Retina (tissue), 1 donor: ENCODE measurements at regions not wholly inside any gene's neighbourhood (a gene's known extent, or its start where the extent isn't known, plus 50 kb on each side); places are given as distances from the start of the nearest gene placed in this dataset.

Experiments
- DNase-seq: peaks from one replicate; pipeline ENCODE4 v3.0.0-alpha.2; 2016

- no peak for DNase-seq
These were observed 179.5 kb downstream of the TFAP2A start for GRCh38 chr6:10235344-10235743.

DNA sequence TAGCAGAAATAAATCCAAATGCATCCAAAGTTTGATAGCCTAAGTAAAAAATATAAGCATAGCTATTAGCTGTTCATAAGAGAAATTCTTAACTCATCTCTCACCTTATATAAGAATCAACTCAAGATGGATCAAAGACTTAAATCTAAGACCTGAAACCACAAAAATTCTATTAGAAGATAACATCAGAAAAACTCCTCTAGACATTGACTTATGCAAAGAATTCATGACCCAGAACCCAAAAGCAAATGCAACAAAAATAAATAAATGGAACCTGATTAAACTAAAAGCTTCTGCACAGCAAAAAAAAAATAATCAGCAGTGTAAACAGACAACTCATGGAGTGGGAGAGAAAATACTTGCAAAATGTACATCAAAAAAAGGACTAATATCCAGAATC, 184.3 kb downstream of the TFAP2A start:
- no peak for DNase-seq

DNA sequence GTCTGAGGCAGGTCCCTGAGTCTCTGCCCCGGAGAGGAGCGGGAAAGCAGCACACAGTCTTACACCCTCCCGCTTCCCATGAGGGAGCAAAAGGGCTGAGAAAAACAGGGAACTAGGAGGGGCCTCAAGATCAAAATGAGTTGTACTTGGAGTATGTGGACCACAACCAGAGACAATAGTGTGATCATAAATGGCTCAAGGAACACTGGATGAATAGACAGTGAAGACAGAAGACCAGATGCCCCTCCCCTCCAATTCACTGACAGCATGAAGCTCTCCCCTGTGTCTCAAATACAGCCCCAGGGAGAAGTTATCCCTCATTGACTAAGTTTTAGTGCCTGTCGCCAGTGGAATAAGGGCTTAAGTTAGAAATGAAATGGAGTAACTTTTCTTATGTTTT, 191.0 kb downstream of the TFAP2A start:
- DNase-seq: no peak

GRCh38 chr6:10221178-10221577, 193.7 kb downstream of the TFAP2A start:
- no peak for DNase-seq

DNA sequence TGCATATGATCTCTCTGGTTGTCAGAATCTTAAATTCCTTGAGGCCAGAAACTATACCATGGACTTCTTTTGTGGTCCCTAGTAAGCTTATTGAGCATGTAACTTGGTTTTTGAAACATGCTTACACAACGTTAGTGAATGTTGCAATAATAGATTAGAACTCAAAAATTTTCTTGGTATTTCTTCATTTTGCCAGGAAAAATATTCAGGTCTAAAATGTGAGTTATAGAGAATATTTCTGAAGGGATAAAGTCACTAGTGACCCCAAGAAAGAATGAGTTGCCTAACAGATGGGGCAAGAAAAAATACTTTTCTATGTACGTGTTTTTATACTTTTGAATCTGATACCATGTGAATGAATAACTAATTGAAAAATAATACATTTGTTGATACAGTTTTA, 195.4 kb downstream of the TFAP2A start:
- DNase-seq: no peak

GRCh38 chr6:10217111-10217510, 197.8 kb downstream of the TFAP2A start:
- DNase-seq: no peak

- no peak for DNase-seq
These were observed 199.4 kb downstream of the TFAP2A start for GRCh38 chr6:10215326-10216110.

DNA sequence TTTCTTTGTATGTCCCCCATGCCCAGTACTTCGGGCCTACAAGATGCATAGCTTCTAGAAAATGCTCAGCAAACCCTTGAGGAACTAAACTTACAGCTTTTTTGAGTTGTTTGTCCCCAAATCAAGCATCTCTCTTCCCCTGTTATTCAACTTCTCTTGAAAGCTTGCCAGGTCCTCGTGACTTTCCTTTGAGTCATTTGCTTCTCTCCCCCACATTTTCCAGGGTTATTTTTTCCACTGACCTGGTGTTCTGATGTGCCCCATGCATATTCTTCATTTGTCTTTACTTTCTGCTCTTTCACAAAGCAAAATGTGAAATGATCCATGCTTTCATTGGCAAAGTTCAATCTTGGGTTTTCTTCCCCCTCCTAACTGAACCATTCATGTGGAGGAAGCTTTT, 204.8 kb downstream of the TFAP2A start:
- DNase-seq: no peak

DNA sequence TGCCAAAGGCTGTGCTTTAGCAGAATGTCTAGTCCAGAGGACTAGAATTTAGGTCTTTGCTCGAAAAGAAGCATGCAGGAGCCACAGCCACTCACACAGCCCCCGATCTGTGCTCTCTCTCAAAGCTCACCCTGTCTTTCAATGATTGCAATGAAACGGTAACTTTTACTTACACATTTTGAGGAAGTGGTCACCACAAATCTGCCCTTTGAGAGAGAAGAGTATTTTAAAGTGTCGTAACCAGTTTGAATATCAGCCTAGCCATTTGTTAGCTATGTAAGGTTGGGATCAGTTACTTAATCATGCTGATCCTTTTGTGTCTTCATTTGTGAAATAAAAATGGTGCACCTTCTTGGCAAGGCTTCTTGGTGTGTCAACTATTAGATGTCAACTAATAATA, 209.0 kb downstream of the TFAP2A start:
- no peak for DNase-seq

DNA sequence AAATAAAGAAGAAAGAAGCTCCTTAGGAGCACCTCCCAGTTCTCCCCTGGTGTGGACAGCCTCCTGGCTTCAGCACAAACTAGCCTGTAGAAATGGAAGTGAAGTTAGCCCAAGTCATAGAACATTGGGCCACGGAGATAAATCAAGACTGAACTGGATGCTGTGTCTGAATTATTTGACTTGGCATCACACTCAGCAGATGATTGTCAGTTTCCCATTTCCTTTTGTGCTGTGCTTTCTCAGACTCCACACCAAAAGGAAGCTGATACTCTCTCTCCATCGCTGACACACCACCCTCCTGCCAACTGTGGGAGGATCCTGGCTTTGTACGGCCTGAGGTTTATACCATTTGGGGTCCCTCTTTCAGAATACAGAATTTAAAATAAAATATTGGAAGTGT, 209.8 kb downstream of the TFAP2A start:
- no peak for DNase-seq

DNA sequence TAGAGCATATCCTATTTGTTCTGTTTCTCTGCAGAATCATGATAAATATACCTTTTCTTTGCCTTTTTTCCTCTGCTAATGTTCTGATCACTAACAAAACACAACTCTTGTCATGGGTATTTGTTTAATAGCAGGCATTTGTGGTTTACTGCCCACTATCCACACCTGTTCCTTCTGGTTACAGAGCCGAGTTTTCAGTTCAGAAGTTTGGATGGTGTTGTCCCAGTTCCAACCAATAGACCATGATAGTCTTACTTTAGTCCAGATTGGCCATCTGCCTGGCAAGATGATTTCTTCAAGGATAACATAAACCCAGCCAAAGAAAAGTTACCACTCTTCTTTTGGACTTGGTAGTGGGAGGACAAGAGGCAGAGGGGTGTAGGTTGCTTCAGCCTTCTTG, 211.2 kb downstream of the TFAP2A start:
- no peak for DNase-seq

- DNase-seq: no peak
These were observed 212.3 kb downstream of the TFAP2A start for GRCh38 chr6:10202581-10202980.

DNA sequence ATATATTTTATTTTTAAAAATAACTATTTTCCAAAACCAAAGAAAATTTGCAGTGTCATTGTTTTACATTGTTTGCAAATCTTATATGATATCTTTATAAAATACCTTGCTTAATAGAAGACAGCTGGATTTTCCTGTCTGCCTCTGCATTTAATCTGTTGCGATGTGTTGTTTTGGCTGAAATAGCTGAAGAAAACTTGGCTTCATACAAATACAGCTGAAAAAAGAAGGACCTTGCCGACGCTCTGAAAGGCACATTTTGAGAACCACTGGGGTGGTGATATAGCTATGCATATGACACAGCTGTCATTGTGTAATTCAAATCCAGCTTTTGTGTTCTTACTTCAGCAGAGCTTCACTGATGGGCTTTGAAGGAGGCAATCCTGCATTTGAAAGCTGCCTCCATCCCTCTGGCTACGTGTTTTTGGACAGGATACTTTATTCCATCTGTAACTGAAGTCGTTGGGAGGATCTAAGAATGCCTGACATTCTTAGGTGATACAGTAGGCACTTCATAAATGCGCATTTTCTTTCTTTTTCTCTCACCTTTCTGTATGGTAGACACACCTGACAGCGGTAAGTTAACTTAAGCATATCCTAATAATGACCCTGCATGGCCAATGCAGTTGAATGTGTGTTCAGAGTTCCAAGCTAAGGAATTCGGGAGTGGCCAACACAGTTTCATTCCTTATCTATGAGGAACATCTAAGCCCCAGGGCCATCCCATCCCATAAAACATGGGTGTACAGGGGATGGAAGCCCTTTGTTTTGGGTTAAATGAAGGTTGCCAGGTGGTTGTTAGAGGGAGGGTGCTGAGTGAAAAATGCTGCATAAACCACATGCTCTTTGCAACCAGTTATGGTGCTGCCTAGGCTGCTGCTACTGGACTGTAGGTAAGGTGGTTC, 213.0 kb downstream of the TFAP2A start:
- no peak for DNase-seq

DNA sequence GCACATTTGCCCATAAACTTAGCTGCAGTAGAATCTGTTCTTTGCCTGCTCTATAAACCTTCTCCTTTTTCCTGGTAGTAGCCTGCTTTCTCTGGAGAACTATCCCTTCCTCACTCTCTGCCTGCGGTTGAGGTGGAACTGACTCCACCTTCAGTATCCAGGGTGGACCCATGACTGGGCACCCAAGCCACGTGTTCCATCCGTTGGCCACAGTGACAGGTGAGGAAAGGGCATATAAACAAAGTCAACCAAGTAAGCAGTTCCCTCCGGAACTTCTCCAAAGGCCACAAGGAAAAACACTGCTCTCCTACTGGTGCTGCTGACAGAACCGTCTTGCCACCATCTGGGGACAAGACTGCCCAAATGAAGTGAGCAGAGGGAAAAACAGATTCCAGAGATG, 218.8 kb downstream of the TFAP2A start:
- no peak for DNase-seq

DNA sequence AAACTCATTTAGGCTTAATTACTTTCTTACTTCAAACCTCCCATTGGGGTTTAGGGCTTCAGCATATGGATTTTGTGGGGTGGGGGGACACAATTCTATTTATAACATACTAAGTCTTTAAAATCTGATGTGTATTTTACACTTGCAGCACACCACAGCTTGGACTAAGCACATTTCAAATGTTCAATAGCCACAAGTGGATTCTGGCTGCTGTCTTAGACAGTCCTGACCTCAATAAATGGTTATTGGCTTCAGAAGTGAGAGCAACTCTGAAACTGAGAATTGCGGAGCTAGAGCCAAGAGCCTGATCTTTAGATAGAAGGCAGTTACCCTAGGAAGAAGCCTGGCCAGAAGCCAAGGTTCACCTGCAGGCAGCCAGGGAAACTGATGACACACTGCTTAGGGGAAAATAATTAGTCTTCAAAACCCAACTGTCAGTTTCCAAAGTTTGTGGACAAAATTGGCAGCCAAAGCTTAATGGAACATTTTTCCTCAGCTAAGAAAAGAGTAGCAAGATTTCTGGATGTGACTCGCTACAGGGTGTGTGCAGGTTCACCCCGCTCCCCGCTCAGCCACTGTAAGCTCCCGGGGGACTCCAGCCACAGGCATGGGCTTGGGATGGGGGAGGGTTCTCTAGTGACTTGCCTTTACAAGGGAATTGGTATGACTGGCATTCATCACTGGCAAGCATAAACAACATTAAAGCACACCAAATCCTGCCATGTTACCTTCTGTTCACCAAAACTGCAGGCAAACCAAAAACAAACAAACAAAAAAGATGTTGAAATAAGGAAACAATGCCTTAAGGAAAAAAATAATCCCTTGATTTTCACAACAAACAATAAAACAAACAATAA, 219.8 kb downstream of the TFAP2A start:
- no peak for DNase-seq

DNA sequence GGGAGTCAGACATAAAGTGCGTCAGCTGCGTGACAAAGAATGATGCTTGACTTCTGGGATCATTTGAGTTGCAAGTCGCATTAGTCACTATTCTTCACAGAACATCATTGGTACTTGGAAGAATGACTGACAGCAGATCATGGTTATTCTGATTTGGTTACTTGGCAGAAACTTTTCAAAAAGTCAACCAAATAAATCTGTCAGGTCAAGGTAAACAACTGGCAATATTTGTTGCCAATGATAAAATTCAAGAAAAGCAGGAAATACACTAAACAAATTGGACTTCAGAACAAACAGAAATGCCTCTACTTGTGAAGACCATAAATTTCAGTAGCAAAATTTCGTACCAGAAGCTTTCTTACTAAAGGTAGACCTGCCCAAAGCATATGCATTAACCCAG, 221.6 kb downstream of the TFAP2A start:
- DNase-seq: no peak

DNA sequence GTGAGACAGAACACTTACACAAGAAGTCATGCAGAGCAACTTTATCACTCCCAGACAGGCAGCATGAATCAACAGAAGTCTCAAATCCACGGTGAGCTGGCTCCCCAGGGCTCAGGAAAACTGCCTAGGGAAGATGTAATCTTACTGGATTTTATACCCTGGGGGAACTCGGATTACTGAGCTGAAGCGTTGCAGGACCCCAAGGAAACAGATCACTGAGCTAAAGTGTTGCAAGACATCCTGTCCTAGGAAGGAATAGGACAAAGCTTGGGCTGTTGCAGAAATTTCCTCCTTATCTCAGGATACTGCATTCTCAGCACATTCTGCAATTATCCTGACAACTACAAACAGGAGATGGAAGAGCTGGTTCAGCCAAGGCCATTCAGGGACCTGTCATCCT, 224.8 kb downstream of the TFAP2A start:
- DNase-seq: no peak

DNA sequence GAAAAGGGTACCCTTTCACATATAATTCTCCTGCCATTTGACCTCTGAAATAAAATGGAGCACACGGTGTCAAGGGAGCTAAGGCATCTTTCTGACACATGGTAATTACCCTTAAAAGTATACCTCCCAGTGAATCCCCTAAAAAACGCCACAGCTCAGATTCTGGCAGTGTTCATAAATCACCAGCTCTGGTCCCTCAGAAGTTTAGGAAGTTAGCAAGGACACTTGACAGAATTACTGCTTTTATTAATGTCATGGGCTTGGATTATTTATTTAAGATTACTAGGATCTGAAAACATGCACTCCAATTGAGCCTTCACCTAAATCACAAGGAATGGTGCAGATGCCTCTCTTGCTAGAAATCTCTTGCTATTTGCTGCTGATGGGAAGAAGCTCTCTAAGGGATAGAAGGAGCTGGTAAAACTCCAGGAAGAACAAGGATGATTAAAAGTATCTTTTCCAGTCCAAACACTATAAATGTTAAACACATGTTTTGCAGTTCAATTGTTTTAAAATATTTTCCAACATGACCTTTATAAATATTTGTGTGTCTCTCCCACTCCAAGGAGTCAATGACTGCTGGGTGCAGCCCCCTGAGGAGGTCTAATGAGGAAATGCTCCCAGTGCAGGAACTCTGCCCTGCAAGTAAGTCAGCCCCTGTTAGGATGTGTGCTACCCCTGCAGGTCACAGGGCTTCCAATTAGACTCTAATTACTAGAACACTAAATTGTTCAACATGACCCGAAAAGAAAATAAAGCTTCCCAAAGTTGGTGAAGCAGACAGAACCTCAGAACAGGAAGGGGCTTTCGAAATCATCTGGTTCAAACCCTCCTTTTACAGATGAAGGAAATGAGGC, 230.3 kb downstream of the TFAP2A start:
- DNase-seq: peak; percentile 8

GRCh38 chr6:10180138-10181074, 234.5 kb downstream of the TFAP2A start:
- no peak for DNase-seq

DNA sequence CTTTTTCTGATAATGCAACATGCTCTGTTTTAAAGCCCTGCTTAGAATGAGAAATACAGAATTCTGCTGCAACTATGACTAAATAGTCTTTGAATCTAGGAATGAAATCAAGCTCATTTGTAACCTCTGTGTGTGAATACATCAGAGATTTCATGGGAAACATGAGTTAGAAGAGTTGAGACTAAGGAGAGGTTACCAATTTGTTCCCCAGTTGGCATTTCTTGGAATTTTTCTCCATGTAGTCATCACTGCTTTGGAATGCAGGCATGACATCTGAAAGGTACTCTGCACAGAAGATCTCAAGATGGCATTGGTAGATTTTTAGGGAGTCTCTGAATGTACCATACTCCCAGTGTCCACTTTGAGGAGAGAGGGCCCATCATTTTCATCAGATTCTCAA, 237.2 kb downstream of the TFAP2A start:
- DNase-seq: no peak

DNA sequence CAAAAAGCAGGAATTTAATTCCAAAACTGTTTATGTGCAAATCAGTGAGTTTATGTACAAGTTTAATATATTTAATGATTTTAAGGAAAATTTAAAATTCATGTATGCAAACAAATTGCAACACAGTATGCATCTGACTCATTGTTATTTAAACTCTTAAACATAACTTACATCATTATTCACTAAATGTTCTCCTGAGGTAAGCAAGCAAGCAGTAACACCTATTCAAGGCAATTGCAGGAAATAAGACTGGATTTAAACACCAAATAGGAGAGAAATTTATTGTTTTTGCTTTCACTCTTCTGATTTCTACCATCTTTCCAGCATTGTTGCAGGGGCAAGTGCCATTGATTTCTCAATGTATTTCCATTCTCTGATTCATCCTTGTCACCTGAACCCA, 239.5 kb downstream of the TFAP2A start:
- no peak for DNase-seq
